ENCODE measurements at regions not wholly inside any gene's neighbourhood (a gene's known extent, or its start where the extent isn't known, plus 50 kb on each side); places are given as distances from the start of the nearest gene placed in this dataset.

GRCh38 chr2:62596061-62596921 is 90.3 kb upstream of the TMEM17 start:
- DNase-seq (ENCODE audit: low spot score): peak; percentile 75

- DNase-seq (ENCODE audit: low spot score): no peak
These were observed 89.5 kb upstream of the TMEM17 start for GRCh38 chr2:62595474-62595873.

- DNase-seq (ENCODE audit: low spot score): no peak
These were observed 87.8 kb upstream of the TMEM17 start for GRCh38 chr2:62593825-62594224.

- DNase-seq (ENCODE audit: low spot score): no peak
These were observed 85.5 kb upstream of the TMEM17 start for GRCh38 chr2:62591491-62591890.

- DNase-seq (ENCODE audit: low spot score): no peak
These were observed 83.8 kb upstream of the TMEM17 start for GRCh38 chr2:62589691-62590356.

GRCh38 chr2:62587592-62587991 is 81.6 kb upstream of the TMEM17 start:
- no peak for DNase-seq (ENCODE audit: low spot score)

- peak; percentile 60 for DNase-seq (ENCODE audit: low spot score)
These were observed 81.0 kb upstream of the TMEM17 start for GRCh38 chr2:62586981-62587380.

- DNase-seq (ENCODE audit: low spot score): peak; percentile 26
These were observed 73.0 kb upstream of the TMEM17 start for GRCh38 chr2:62578803-62579640.

- peak; percentile 66 for DNase-seq (ENCODE audit: low spot score)
These were observed 72.2 kb upstream of the TMEM17 start for GRCh38 chr2:62577994-62578781.

- no peak for DNase-seq (ENCODE audit: low spot score)
These were observed 70.4 kb upstream of the TMEM17 start for GRCh38 chr2:62576276-62576939.

GRCh38 chr2:62573936-62574335 is 67.9 kb upstream of the TMEM17 start:
- no peak for DNase-seq (ENCODE audit: low spot score)

GRCh38 chr2:62573137-62573731 is 67.2 kb upstream of the TMEM17 start:
- DNase-seq (ENCODE audit: low spot score): no peak

- peak; percentile 27 for DNase-seq (ENCODE audit: low spot score)
These were observed 65.1 kb upstream of the TMEM17 start for GRCh38 chr2:62570861-62571698.

- no peak for DNase-seq (ENCODE audit: low spot score)
These were observed 64.2 kb upstream of the TMEM17 start for GRCh38 chr2:62569907-62570841.

GRCh38 chr2:62568983-62569837 is 63.2 kb upstream of the TMEM17 start:
- no peak for DNase-seq (ENCODE audit: low spot score)

GRCh38 chr2:62568074-62568473 is 62.1 kb upstream of the TMEM17 start:
- peak; percentile 16 for DNase-seq (ENCODE audit: low spot score)

- no peak for DNase-seq (ENCODE audit: low spot score)
These were observed 61.7 kb upstream of the TMEM17 start for GRCh38 chr2:62567669-62568068.

- no peak for DNase-seq (ENCODE audit: low spot score)
These were observed 60.9 kb upstream of the TMEM17 start for GRCh38 chr2:62566847-62567246.

Measured in GM03348 (cell line).